GM23338 (cell line): ENCODE measurements at regions not wholly inside any gene's neighbourhood (a gene's known extent, or its start where the extent isn't known, plus 50 kb on each side); places are given as distances from the start of the nearest gene placed in this dataset.

Experiments used
- ATAC-seq: fragments of 200-7000 bp; cut with Tn5 transposase; 3 replicates; pipeline ENCODE4 v1.9.1; 2020
- DNase-seq: peaks from one replicate; pipeline ENCODE4 v3.0.0-alpha.2; 2015; ENCODE audit warnings: low spot score
- H2AFZ ChIP-seq: fragments of 200-600 bp; sonication (generic); 2 replicates; pipeline ENCODE4 v1.8.0; 2016; ENCODE audit warnings: antibody characterized with exemption, mild to moderate bottlenecking, moderate library complexity
- H3F3A ChIP-seq: fragments of 200-600 bp; sonication (generic); replicated peaks from 2 replicates; pipeline ENCODE4 v1.8.0; 2017; ENCODE audit warnings: antibody characterized with exemption, mixed run types, low read depth
- H3K27ac ChIP-seq: fragments of 200-600 bp; sonication (generic); 2 replicates; pipeline ENCODE4 v1.6.1; 2016; ENCODE audit warnings: low read depth
- H3K27me3 ChIP-seq: fragments of 200-600 bp; sonication (generic); 2 replicates; pipeline ENCODE4 v1.8.0; 2016; ENCODE audit warnings: mild to moderate bottlenecking, mixed run types, moderate library complexity; ENCODE audit not compliant: insufficient read depth
- H3K36me3 ChIP-seq: fragments of 200-600 bp; sonication (generic); 2 replicates; pipeline ENCODE4 v1.8.0; 2016; ENCODE audit warnings: mild to moderate bottlenecking; ENCODE audit not compliant: insufficient read depth
- H3K4me1 ChIP-seq: fragments of 200-600 bp; sonication (generic); 2 replicates; pipeline ENCODE4 v1.8.0; 2016; ENCODE audit warnings: mild to moderate bottlenecking, moderate library complexity; ENCODE audit not compliant: insufficient read depth
- H3K4me2 ChIP-seq: fragments of 200-600 bp; sonication (generic); 2 replicates; pipeline ENCODE4 v1.7.1; 2017; ENCODE audit warnings: mixed run types
- H3K4me3 ChIP-seq: fragments of 200-600 bp; sonication (generic); 2 replicates; pipeline ENCODE4 v1.6.1; 2016; ENCODE audit warnings: mixed run types
- H3K79me2 ChIP-seq: fragments of 200-600 bp; sonication (generic); replicated peaks from 2 replicates; pipeline ENCODE4 v1.8.0; 2017; ENCODE audit warnings: mild to moderate bottlenecking; ENCODE audit not compliant: insufficient read depth
- H3K9me2 ChIP-seq: fragments of 200-600 bp; sonication (generic); 2 replicates; pipeline ENCODE4 v1.8.0; 2017; ENCODE audit not compliant: insufficient read depth
- H4K20me1 ChIP-seq: fragments of 200-600 bp; sonication (generic); replicated peaks from 2 replicates; pipeline ENCODE4 v1.8.0; 2017; ENCODE audit warnings: mild to moderate bottlenecking; ENCODE audit not compliant: insufficient read depth
- H3K27ac Mint-ChIP-seq: 2 replicates; pipeline ENCODE4 v1.8.0; 2020; ENCODE audit warnings: inconsistent platforms, mild to moderate bottlenecking, moderate library complexity, mixed read lengths
- H3K27me3 Mint-ChIP-seq: 3 replicates; pipeline ENCODE4 v1.8.0; 2022; ENCODE audit warnings: low read depth, mild to moderate bottlenecking, moderate library complexity, mixed read lengths, inconsistent platforms; ENCODE audit not compliant: insufficient read depth, poor library complexity
- H3K36me3 Mint-ChIP-seq: 3 replicates; pipeline ENCODE4 v1.8.0; 2021; ENCODE audit warnings: low read depth, mild to moderate bottlenecking, inconsistent platforms, moderate library complexity, mixed read lengths
- H3K4me1 Mint-ChIP-seq: 3 replicates; pipeline ENCODE4 v1.8.0; 2020; ENCODE audit warnings: mild to moderate bottlenecking, inconsistent platforms, mixed read lengths
- H3K4me3 Mint-ChIP-seq: 3 replicates; pipeline ENCODE4 v1.8.0; 2021; ENCODE audit warnings: moderate library complexity, mild to moderate bottlenecking, inconsistent platforms, mixed read lengths
- H3K9me3 Mint-ChIP-seq: 3 replicates; pipeline ENCODE4 v1.8.0; 2020; ENCODE audit warnings: moderate library complexity, mild to moderate bottlenecking, inconsistent platforms, mixed read lengths
- CTCF ChIP-seq, 2 experiments: fragments of 200-600 bp in 1 of 2; sonication (generic) in 1 of 2; conservative IDR thresholded peaks; 2 replicates each; pipeline versions ENCODE4 v1.5.1 to v1.6.1; 2016 to 2017; ENCODE audit warnings: antibody characterized with exemption in 2 of 2, low read depth in 2 of 2, mild to moderate bottlenecking in 2 of 2, moderate library complexity in 1 of 2
- ETS1 ChIP-seq: IDR thresholded peaks from 2 replicates; pipeline ENCODE4 v1.6.1; 2016; ENCODE audit warnings: antibody characterized with exemption
- EZH2 ChIP-seq: fragments of 200-600 bp; sonication (generic); IDR thresholded peaks from one replicate; pipeline ENCODE4 v1.8.0; 2017; ENCODE audit warnings: antibody characterized with exemption, mild to moderate bottlenecking, low read depth; ENCODE audit not compliant: unreplicated experiment
- NANOG ChIP-seq: IDR thresholded peaks from 2 replicates; pipeline ENCODE4 v1.6.1; 2016; ENCODE audit warnings: antibody characterized with exemption, borderline replicate concordance
- STAT1 ChIP-seq: IDR thresholded peaks from one replicate; pipeline ENCODE4 v1.6.1; 2016; ENCODE audit warnings: antibody characterized with exemption; ENCODE audit not compliant: unreplicated experiment
- TF ChIP-seq, protein P1 (sequence below): fragments of 250-450 bp; sonication (Bioruptor Pico); IDR thresholded peaks from 2 replicates; pipeline ENCODE4 v1.5.0; 2020; ENCODE audit warnings: mild to moderate bottlenecking, moderate library complexity

DNA sequence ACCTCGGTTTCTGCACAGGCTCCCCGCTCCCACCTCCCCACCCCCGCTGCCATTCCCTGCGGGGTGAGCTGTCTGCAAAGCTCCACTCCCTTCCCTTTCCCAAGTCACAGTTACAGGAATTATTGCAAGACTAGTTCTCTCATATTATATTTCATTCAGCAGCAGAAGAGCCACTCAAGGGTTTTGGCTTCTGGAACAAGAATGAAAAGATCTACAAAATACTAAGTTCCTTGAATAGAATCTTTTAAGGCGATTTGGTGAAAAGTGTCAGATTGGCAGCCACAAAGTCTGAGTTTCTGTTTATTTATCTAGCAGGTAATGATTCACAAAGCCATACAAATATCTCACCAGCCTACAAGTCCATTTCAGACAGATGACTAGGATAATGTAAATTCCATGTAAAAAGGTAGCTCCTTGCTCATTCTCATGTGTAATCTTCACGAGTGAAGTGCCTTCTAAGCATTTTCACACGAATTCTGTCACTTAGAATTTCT, 221.9 kb upstream of the RBBP8 start (continued):
- TF ChIP-seq, protein P1, sequence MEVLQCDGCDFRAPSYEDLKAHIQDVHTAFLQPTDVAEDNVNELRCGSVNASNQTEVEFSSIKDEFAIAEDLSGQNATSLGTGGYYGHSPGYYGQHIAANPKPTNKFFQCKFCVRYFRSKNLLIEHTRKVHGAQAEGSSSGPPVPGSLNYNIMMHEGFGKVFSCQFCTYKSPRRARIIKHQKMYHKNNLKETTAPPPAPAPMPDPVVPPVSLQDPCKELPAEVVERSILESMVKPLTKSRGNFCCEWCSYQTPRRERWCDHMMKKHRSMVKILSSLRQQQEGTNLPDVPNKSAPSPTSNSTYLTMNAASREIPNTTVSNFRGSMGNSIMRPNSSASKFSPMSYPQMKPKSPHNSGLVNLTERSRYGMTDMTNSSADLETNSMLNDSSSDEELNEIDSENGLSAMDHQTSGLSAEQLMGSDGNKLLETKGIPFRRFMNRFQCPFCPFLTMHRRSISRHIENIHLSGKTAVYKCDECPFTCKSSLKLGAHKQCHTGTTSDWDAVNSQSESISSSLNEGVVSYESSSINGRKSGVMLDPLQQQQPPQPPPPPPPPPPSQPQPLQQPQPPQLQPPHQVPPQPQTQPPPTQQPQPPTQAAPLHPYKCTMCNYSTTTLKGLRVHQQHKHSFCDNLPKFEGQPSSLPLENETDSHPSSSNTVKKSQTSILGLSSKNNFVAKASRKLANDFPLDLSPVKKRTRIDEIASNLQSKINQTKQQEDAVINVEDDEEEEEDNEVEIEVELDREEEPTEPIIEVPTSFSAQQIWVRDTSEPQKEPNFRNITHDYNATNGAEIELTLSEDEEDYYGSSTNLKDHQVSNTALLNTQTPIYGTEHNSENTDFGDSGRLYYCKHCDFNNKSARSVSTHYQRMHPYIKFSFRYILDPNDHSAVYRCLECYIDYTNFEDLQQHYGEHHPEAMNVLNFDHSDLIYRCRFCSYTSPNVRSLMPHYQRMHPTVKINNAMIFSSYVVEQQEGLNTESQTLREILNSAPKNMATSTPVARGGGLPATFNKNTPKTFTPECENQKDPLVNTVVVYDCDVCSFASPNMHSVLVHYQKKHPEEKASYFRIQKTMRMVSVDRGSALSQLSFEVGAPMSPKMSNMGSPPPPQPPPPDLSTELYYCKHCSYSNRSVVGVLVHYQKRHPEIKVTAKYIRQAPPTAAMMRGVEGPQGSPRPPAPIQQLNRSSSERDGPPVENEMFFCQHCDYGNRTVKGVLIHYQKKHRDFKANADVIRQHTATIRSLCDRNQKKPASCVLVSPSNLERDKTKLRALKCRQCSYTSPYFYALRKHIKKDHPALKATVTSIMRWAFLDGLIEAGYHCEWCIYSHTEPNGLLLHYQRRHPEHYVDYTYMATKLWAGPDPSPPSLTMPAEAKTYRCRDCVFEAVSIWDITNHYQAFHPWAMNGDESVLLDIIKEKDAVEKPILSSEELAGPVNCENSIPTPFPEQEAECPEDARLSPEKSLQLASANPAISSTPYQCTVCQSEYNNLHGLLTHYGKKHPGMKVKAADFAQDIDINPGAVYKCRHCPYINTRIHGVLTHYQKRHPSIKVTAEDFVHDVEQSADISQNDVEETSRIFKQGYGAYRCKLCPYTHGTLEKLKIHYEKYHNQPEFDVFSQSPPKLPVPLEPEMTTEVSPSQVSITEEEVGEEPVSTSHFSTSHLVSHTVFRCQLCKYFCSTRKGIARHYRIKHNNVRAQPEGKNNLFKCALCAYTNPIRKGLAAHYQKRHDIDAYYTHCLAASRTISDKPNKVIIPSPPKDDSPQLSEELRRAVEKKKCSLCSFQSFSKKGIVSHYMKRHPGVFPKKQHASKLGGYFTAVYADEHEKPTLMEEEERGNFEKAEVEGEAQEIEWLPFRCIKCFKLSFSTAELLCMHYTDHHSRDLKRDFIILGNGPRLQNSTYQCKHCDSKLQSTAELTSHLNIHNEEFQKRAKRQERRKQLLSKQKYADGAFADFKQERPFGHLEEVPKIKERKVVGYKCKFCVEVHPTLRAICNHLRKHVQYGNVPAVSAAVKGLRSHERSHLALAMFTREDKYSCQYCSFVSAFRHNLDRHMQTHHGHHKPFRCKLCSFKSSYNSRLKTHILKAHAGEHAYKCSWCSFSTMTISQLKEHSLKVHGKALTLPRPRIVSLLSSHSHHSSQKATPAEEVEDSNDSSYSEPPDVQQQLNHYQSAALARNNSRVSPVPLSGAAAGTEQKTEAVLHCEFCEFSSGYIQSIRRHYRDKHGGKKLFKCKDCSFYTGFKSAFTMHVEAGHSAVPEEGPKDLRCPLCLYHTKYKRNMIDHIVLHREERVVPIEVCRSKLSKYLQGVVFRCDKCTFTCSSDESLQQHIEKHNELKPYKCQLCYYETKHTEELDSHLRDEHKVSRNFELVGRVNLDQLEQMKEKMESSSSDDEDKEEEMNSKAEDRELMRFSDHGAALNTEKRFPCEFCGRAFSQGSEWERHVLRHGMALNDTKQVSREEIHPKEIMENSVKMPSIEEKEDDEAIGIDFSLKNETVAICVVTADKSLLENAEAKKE (CRISPR knock-in tag), result no peak
- TF ChIP-seq NANOG, result no peak
- no peak for TF ChIP-seq CTCF (conservative IDR thresholded peaks at IDR 0.05; ENCODE audit: low read depth in 2 of 2)

DNA sequence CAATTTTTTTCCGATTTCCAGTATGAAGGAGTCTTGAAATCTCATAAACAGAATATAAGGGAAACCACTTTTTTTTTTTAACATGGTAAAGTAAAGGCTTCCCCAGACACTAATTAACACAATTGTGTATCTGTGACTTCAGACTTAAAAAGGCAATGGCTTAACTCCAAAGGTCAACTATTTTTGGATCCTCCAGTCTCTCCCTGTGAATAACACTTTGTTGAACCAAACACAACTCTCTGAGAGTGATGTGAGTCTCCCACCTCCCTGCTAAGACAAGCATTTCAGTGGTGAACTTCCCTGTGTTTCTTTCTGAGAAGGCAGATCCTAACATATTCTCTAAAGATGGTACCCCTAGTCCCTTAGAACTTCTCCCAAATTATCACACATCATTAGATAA, 219.6 kb upstream of the RBBP8 start:
- DNase-seq, result no peak
- H3K9me3 Mint-ChIP-seq, result no peaks in the 10 kb centered on the region
- no peak for ATAC-seq
- TF ChIP-seq, protein P1 (CRISPR knock-in tag), result no peak
- TF ChIP-seq STAT1, result no peak
- no peak for TF ChIP-seq ETS1
- TF ChIP-seq EZH2, result no peak

More for the DNA sequence above, 219.6 kb upstream of the RBBP8 start:
- Histone ChIP-seq H3K27ac (no peak overlapping the region), H3K27me3 (no peaks in the 10 kb centered on the region), H3K4me1 (peaks cover 5% of the 10 kb centered on the region; the same call in 1 of the 2 replicates), H3K4me2 (no peak overlapping the region), H3K4me3 (no peak overlapping the region), H2AFZ (0 out of 2 replicates have a peak overlapping the region, but pooled peaks have one; percentile 2), H3K36me3 (no peaks in the 10 kb centered on the region), H3K9me2 (peaks cover 4% of the 10 kb centered on the region; the same call in 1 of the 2 replicates), H3K79me2 (no peaks in the 10 kb centered on the region), H4K20me1 (no peaks in the 10 kb centered on the region), H3F3A (no peaks in the 10 kb centered on the region)
- Mint-ChIP-seq H3K36me3 (no peaks in the 10 kb centered on the region), H3K27ac (no peak overlapping the region), H3K27me3 (no peaks in the 10 kb centered on the region), H3K4me3 (no peak overlapping the region), H3K4me1 (peaks cover 8% of the 10 kb centered on the region)
